ENCODE measurements at regions not wholly inside any gene's neighbourhood (a gene's known extent, or its start where the extent isn't known, plus 50 kb on each side); places are given as distances from the start of the nearest gene placed in this dataset.
"Not testable (repeated sequence)": the region's sequence is repeated elsewhere in the genome, so short reads cannot be mapped to it uniquely, and the experiment has no call there.

DNA sequence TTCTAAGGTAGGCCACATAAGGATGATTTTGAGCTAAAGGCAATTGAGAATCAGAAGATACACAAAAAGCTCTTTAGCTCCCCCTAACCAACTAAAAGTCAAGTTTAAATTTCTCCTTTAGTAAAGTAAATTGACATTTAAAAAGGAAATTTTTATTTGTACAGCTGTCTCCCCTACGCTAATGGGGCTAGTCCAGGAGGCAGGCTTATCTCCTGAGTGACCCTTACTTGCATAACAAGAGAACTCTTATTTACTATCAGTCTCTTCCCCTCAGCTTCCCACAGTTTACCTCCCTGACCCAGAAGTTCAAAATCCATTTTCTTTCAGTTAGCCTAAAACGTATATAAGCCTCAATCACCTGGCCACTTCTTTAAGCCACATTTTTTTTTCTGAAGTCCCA lies 1002.8 kb upstream of the NRXN1 start:
- no peak for ATAC-seq

DNA sequence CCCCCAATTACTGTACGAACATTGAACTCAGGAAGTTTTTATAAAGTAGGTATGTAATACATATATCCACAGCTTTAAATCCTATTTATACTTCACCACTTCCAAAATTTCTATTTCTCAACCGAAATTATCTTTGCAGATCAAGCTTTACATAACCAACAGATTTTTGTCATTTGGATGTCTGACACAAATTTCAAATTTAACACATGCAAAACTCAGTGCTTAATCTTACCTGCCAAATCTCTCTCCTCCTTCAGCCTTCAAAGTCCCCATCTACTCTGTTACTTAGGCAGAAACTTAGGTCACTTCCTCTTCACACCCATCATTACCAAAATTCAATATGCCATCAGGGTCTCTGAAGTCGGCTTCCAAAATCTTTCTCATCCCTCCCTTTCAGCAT lies 990.1 kb upstream of the NRXN1 start:
- H3K27ac ChIP-seq, result no peak overlapping the region
- no peaks in the 10 kb centered on the region for H3K36me3 ChIP-seq
- no peak for ATAC-seq
- H3K27me3 ChIP-seq, result no peaks in the 10 kb centered on the region
- no peak for TF ChIP-seq CTCF (IDR thresholded peaks at IDR 0.05 in 4 of 5, conservative IDR thresholded peaks at IDR 0.05 in 1 of 5)
- no peak for TF ChIP-seq POLR2A (IDR thresholded peaks at IDR 0.05)
- no peak for DNase-seq
- no peak overlapping the region for H3K4me3 ChIP-seq
- no peaks in the 10 kb centered on the region for H3K4me1 ChIP-seq
- no peaks in the 10 kb centered on the region for H3K9me3 ChIP-seq
- in situ Hi-C loops (cut with MboI; ENCODE audit: low sequenced_read_pairs in 4 of 4), result no loop called here
- intact Hi-C loops (cut with DNase I; ENCODE audit: low total_unique reads), result no loop called here

More for the DNA sequence above, 1002.8 kb upstream of the NRXN1 start:
- intact Hi-C loops (cut with DNase I; ENCODE audit: low total_unique reads) (no loop called here), in situ Hi-C loops (cut with MboI; ENCODE audit: low sequenced_read_pairs in 4 of 4) (no loop called here)
- no peaks in the 10 kb centered on the region for H3K4me1 ChIP-seq
- H3K27ac ChIP-seq, result no peak overlapping the region
- DNase-seq, result no peak
- TF ChIP-seq CTCF (IDR thresholded peaks at IDR 0.05 in 4 of 5, conservative IDR thresholded peaks at IDR 0.05 in 1 of 5) (no peak), POLR2A (IDR thresholded peaks at IDR 0.05) (no peak)
- no peaks in the 10 kb centered on the region for H3K36me3 ChIP-seq
- no peaks in the 10 kb centered on the region for H3K9me3 ChIP-seq
- H3K4me3 ChIP-seq, result no peak overlapping the region
- no peaks in the 10 kb centered on the region for H3K27me3 ChIP-seq

DNA sequence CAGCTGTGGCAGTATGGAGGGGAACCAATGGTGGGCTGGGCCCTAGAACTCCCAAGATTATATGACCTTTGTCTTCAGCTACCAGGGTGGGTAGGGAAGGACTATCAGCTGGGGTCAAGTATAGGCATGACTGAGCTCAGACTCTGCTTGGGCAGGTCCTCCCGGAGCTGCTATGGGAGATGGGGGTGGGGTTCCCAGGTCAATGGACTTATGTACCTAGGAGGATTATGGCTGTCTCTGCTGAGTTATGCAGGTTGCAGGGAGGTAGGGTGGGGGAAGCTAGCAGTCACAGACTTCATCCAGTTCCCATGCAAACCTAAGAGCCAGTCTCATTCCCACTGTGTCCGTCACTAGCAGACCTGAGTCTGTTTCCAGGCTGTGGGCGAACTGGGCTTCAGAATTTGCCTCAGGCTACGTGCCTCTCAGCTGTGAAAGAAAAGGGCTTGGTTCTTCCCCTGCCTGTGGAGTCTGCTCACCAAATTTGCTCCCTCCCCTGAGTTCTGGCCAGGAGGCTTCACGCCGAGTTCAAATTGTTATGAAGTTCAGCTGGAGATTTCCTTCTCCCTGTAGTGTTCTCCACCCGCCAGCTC lies 985.8 kb upstream of the NRXN1 start:
- TF ChIP-seq POLR2A (IDR thresholded peaks at IDR 0.05) (no peak), CTCF (IDR thresholded peaks at IDR 0.05 in 4 of 5, conservative IDR thresholded peaks at IDR 0.05 in 1 of 5) (no peak)
- no peak for ATAC-seq

GRCh38 chr2:52006821-52007366 lies 975.0 kb upstream of the NRXN1 start:
- in situ Hi-C loops (cut with MboI; ENCODE audit: low sequenced_read_pairs in 4 of 4); H3K27me3 ChIP-seq; ATAC-seq; H3K9me3 ChIP-seq; H3K36me3 ChIP-seq; DNase-seq; H3K4me3 ChIP-seq; H3K4me1 ChIP-seq; intact Hi-C loops (cut with DNase I; ENCODE audit: low total_unique reads); H3K27ac ChIP-seq: not testable (repeated sequence)

More for the DNA sequence above, 985.8 kb upstream of the NRXN1 start:
- Histone ChIP-seq H3K9me3 (no peaks in the 10 kb centered on the region), H3K4me3 (no peak overlapping the region), H3K27ac (no peak overlapping the region), H3K36me3 (no peaks in the 10 kb centered on the region), H3K27me3 (no peaks in the 10 kb centered on the region), H3K4me1 (no peaks in the 10 kb centered on the region)
- in situ Hi-C loops (cut with MboI; ENCODE audit: low sequenced_read_pairs in 4 of 4) (no loop called here), intact Hi-C loops (cut with DNase I; ENCODE audit: low total_unique reads) (no loop called here)
- DNase-seq, result no peak

DNA sequence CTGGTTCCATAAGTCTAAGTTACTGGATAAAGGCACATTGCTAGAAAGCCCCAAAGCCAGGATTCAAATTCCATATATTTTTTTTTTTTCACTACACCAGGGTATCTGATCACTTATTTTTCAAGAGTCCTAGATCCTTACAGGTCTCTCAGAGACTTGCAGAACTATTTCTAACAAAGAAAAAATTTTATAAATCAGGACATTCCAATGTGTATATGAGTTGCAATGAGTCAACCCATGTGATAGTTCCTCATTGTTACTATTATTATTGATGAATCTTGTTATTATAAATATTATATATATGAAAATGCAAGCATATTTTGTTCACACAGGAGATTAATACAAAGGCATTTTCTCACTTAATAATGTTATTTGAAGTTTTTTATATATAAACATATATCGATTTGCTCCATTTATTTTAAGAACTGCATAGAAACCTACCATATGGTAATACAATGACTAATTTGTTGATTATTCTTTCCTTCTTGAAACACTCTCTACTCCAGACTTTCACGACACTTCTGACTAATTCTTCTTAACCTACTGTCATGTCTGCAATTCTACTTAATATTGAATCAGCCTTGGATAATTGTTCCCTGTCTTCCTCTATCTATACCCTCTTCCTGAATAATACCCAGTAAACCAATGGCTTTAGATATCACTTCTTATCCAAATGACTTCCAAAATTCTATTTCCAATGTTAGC lies 968.4 kb upstream of the NRXN1 start:
- no peaks in the 10 kb centered on the region for H3K36me3 ChIP-seq
- in situ Hi-C loops (cut with MboI; ENCODE audit: low sequenced_read_pairs in 4 of 4) (no loop called here), intact Hi-C loops (cut with DNase I; ENCODE audit: low total_unique reads) (no loop called here)
- H3K27me3 ChIP-seq, result no peaks in the 10 kb centered on the region
- H3K9me3 ChIP-seq, result no peaks in the 10 kb centered on the region
- no peak for ATAC-seq
- no peaks in the 10 kb centered on the region for H3K4me1 ChIP-seq
- no peak for DNase-seq
- no peak overlapping the region for H3K27ac ChIP-seq
- TF ChIP-seq CTCF (IDR thresholded peaks at IDR 0.05 in 4 of 5, conservative IDR thresholded peaks at IDR 0.05 in 1 of 5) (no peak), POLR2A (IDR thresholded peaks at IDR 0.05) (no peak)
- H3K4me3 ChIP-seq, result no peak overlapping the region

All from gastrocnemius medialis (tissue), 4 donors.